IMR-90 (cell line): ENCODE measurements at regions not wholly inside any gene's neighbourhood (a gene's known extent, or its start where the extent isn't known, plus 50 kb on each side); places are given as distances from the start of the nearest gene placed in this dataset.

ENCODE experiments used
- CEBPB ChIP-seq: IDR thresholded peaks from 2 replicates; pipeline ENCODE4 v1.6.1; 2012; ENCODE audit warnings: low read depth, low read length, improper control_type of control experiment
- MXI1 ChIP-seq: IDR thresholded peaks from 2 replicates; pipeline ENCODE4 v1.6.1; 2012; ENCODE audit warnings: low read depth, mild to moderate bottlenecking, low read length, moderate library complexity, borderline replicate concordance
- POLR2A ChIP-seq: IDR thresholded peaks from 2 replicates; pipeline ENCODE4 v1.6.1; 2012; ENCODE audit warnings: mild to moderate bottlenecking, low read depth, low read length
- RCOR1 ChIP-seq: IDR thresholded peaks from 2 replicates; pipeline ENCODE4 v1.6.1; 2012; ENCODE audit warnings: mild to moderate bottlenecking, low read length, improper control_type of control experiment; ENCODE audit not compliant: insufficient replicate concordance
- SMC3 ChIP-seq: fragments of 150-350 bp; IDR thresholded peaks from 2 replicates; pipeline ENCODE4 v1.6.1; 2016; ENCODE audit warnings: low read depth, mild to moderate bottlenecking, antibody characterized with exemption, low read length, moderate library complexity
- TF ChIP-seq, protein P1 (sequence below): conservative IDR thresholded peaks from 2 replicates; pipeline ENCODE4 v1.5.1; 2012; ENCODE audit warnings: mild to moderate bottlenecking, low read depth, low read length, improper control_type of control experiment

DNA sequence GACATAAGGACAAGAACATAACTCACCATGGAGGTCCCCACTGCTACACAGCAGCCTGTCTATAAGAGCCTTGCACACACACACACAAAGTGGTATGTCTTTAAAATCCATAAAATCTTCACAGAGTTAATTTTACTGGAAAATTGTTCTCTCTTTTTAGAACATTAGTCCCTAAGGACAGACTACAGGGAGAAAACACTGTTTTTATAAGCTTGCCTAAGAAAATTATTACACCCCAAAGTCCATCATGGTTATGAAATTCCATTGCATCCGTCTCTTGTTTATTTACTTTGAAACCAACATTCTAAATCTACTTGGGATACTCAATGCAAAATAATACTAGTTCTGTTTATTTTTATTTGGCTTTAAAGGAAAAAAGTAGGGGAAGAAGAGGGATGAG, 197.4 kb downstream of the SETD4 start:
- TF ChIP-seq RCOR1 (no peak), POLR2A (no peak), SMC3 (no peak), MXI1 (no peak), CEBPB (no peak)
- TF ChIP-seq, protein P1, sequence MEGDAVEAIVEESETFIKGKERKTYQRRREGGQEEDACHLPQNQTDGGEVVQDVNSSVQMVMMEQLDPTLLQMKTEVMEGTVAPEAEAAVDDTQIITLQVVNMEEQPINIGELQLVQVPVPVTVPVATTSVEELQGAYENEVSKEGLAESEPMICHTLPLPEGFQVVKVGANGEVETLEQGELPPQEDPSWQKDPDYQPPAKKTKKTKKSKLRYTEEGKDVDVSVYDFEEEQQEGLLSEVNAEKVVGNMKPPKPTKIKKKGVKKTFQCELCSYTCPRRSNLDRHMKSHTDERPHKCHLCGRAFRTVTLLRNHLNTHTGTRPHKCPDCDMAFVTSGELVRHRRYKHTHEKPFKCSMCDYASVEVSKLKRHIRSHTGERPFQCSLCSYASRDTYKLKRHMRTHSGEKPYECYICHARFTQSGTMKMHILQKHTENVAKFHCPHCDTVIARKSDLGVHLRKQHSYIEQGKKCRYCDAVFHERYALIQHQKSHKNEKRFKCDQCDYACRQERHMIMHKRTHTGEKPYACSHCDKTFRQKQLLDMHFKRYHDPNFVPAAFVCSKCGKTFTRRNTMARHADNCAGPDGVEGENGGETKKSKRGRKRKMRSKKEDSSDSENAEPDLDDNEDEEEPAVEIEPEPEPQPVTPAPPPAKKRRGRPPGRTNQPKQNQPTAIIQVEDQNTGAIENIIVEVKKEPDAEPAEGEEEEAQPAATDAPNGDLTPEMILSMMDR: no peak
